Neural cell (in vitro differentiated cells): ENCODE measurements at regions not wholly inside any gene's neighbourhood (a gene's known extent, or its start where the extent isn't known, plus 50 kb on each side); places are given as distances from the start of the nearest gene placed in this dataset.

ENCODE experiments used
- CTCF ChIP-seq: fragments of 450-650 bp; IDR thresholded peaks from 2 replicates; pipeline ENCODE4 v1.5.1; 2014; ENCODE audit warnings: antibody characterized with exemption, mild to moderate bottlenecking, moderate library complexity; ENCODE audit not compliant: poor library complexity, severe bottlenecking
- EP300 ChIP-seq: fragments of 450-650 bp; conservative IDR thresholded peaks from 2 replicates; pipeline ENCODE4 v1.6.1; 2014; ENCODE audit warnings: antibody characterized with exemption, mild to moderate bottlenecking, moderate library complexity; ENCODE audit not compliant: poor library complexity, severe bottlenecking
- POLR2AphosphoS5 ChIP-seq: IDR thresholded peaks from 2 replicates; pipeline ENCODE4 v1.6.1; 2012
- RAD21 ChIP-seq: fragments of 450-650 bp; conservative IDR thresholded peaks from 2 replicates; pipeline ENCODE4 v1.6.1; 2014; ENCODE audit warnings: antibody characterized with exemption, mild to moderate bottlenecking, moderate library complexity
- SMC3 ChIP-seq: fragments of 450-650 bp; conservative IDR thresholded peaks from 2 replicates; pipeline ENCODE4 v1.6.1; 2014; ENCODE audit warnings: antibody characterized with exemption, mild to moderate bottlenecking, moderate library complexity; ENCODE audit not compliant: poor library complexity
- TAF1 ChIP-seq: IDR thresholded peaks from 2 replicates; pipeline ENCODE4 v1.6.1; 2012; ENCODE audit warnings: low read depth

GRCh38 chr3:105585-105984 is 91.0 kb upstream of the CHL1 start:
- TF ChIP-seq CTCF = no peak
- TF ChIP-seq POLR2AphosphoS5 = no peak
- TF ChIP-seq SMC3 = no peak
- no peak for TF ChIP-seq RAD21
- no peak for TF ChIP-seq EP300
- no peak for TF ChIP-seq TAF1
